Endodermal cell (in vitro differentiated cells): ENCODE measurements at regions not wholly inside any gene's neighbourhood (a gene's known extent, or its start where the extent isn't known, plus 50 kb on each side); places are given as distances from the start of the nearest gene placed in this dataset.

Experiments used
- DNase-seq: peaks from one replicate; pipeline ENCODE4 v3.0.0-alpha.2; 2017
- H3K27ac ChIP-seq: 2 replicates; pipeline ENCODE4 v1.5.1; 2013; ENCODE audit warnings: mild to moderate bottlenecking, low read depth, low read length, moderate library complexity
- H3K27me3 ChIP-seq: 2 replicates; pipeline ENCODE4 v1.6.1; 2013; ENCODE audit warnings: mild to moderate bottlenecking, low read length, moderate library complexity; ENCODE audit not compliant: insufficient read depth, control insufficient read depth, poor library complexity, severe bottlenecking
- H3K36me3 ChIP-seq: 2 replicates; pipeline ENCODE4 v1.7.0; 2013; ENCODE audit warnings: mild to moderate bottlenecking, low read length, moderate library complexity; ENCODE audit not compliant: control insufficient read depth, insufficient read depth
- H3K4me1 ChIP-seq: one replicate; pipeline ENCODE4 v1.7.0; 2013; ENCODE audit warnings: low read length; ENCODE audit not compliant: control insufficient read depth, insufficient read depth
- H3K4me3 ChIP-seq: 2 replicates; pipeline ENCODE4 v1.5.1; 2013; ENCODE audit warnings: mild to moderate bottlenecking, low read length, moderate library complexity
- H3K9ac ChIP-seq: 2 replicates; pipeline ENCODE4 v1.6.1; 2013; ENCODE audit warnings: mild to moderate bottlenecking, low read length, moderate library complexity; ENCODE audit not compliant: poor library complexity, severe bottlenecking; ENCODE audit errors: extremely low read depth
- H3K9me3 ChIP-seq: 2 replicates; pipeline ENCODE4 v1.6.1; 2013; ENCODE audit warnings: mild to moderate bottlenecking, low read length, moderate library complexity; ENCODE audit not compliant: control insufficient read depth
- H3K27ac Mint-ChIP-seq: 2 replicates; pipeline ENCODE4 v1.8.0; 2020; ENCODE audit warnings: mixed read lengths
- H3K27me3 Mint-ChIP-seq: 2 replicates; pipeline ENCODE4 v1.8.0; 2021; ENCODE audit warnings: mild to moderate bottlenecking, mixed read lengths; ENCODE audit not compliant: insufficient read depth
- H3K36me3 Mint-ChIP-seq: 2 replicates; pipeline ENCODE4 v1.8.0; 2020; ENCODE audit warnings: low read depth, mixed read lengths
- H3K4me1 Mint-ChIP-seq: 2 replicates; pipeline ENCODE4 v1.8.0; 2020; ENCODE audit warnings: mixed read lengths
- H3K4me3 Mint-ChIP-seq: 2 replicates; pipeline ENCODE4 v1.8.0; 2020; ENCODE audit warnings: mild to moderate bottlenecking, moderate library complexity, mixed read lengths
- H3K9me3 Mint-ChIP-seq: 2 replicates; pipeline ENCODE4 v1.8.0; 2020; ENCODE audit warnings: mild to moderate bottlenecking, mixed read lengths
- CTCF ChIP-seq: fragments of 200-600 bp; sonication (generic); conservative IDR thresholded peaks from 2 replicates; pipeline ENCODE4 v1.5.0; 2021; ENCODE audit warnings: antibody characterized with exemption, mild to moderate bottlenecking
- WGBS, 2 experiments: methylation state at CpG; one replicate each; pipeline versions ENCODE4 v1.1.5 to v1.1.7; 2013; ENCODE audit warnings: missing lambda C conversion rate in 2 of 2, mixed read lengths in 1 of 2; ENCODE audit not compliant: insufficient coverage in 1 of 2, insufficient read length in 1 of 2; 5-methylcytosine and 5-hydroxymethylcytosine counted together

GRCh38 chr7:110541962-110542361 is 549.0 kb upstream of the LRRN3 start:
- no peak overlapping the region for H3K27ac Mint-ChIP-seq
- H3K4me1 Mint-ChIP-seq = no peaks in the 10 kb centered on the region
- Histone ChIP-seq H3K27me3 (no peaks in the 10 kb centered on the region), H3K36me3 (no peaks in the 10 kb centered on the region), H3K27ac (no peak overlapping the region), H3K9me3 (no peaks in the 10 kb centered on the region), H3K4me3 (no peak overlapping the region), H3K9ac (no peak overlapping the region), H3K4me1 (no peaks in the 10 kb centered on the region)
- no peak for DNase-seq
- WGBS, 2 experiments = no CpG with 5 or more reads among the region's 2 CpGs
- no peaks in the 10 kb centered on the region for H3K9me3 Mint-ChIP-seq
- no peaks in the 10 kb centered on the region for H3K36me3 Mint-ChIP-seq
- H3K4me3 Mint-ChIP-seq = no peak overlapping the region
- no peak for TF ChIP-seq CTCF
- no peaks in the 10 kb centered on the region for H3K27me3 Mint-ChIP-seq

GRCh38 chr7:110544194-110544593 is 546.7 kb upstream of the LRRN3 start:
- Histone ChIP-seq H3K4me3 (no peak overlapping the region), H3K4me1 (no peaks in the 10 kb centered on the region), H3K27ac (no peak overlapping the region), H3K36me3 (no peaks in the 10 kb centered on the region), H3K9me3 (no peaks in the 10 kb centered on the region), H3K9ac (no peak overlapping the region), H3K27me3 (no peaks in the 10 kb centered on the region)
- TF ChIP-seq CTCF = no peak
- 95% methylated on average over 1 of the region's 1 CpG; no CpG with 5 or more reads in 1 of the 2 experiments for WGBS, 2 experiments
- no peaks in the 10 kb centered on the region for H3K4me1 Mint-ChIP-seq
- no peaks in the 10 kb centered on the region for H3K36me3 Mint-ChIP-seq
- DNase-seq = no peak
- no peak overlapping the region for H3K4me3 Mint-ChIP-seq
- no peak overlapping the region for H3K27ac Mint-ChIP-seq
- H3K27me3 Mint-ChIP-seq = no peaks in the 10 kb centered on the region
- H3K9me3 Mint-ChIP-seq = no peaks in the 10 kb centered on the region

DNA sequence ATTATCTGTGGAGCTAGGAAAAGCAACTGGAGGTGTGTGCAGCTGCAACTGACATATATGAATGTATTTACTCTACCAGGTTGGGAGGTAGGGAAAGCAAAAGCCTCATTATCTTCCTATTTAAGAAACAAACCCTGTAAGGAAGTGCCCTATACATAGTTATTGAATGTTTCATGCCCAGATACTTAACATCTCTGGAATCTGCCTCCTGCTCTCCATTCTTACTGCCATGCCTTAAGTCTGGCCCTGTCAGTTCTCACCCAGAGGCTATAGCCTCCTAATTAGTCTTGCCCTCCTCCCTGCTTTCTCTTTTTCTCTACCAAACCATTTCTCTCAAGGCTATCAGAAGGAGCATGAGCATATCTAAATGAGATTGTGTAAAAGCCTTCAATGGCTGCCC is 542.6 kb upstream of the LRRN3 start:
- no peak overlapping the region for H3K4me3 ChIP-seq

More for the DNA sequence above, 542.6 kb upstream of the LRRN3 start:
- Histone ChIP-seq H3K9ac (no peak overlapping the region), H3K27ac (no peak overlapping the region), H3K36me3 (no peaks in the 10 kb centered on the region), H3K27me3 (no peaks in the 10 kb centered on the region), H3K4me1 (no peaks in the 10 kb centered on the region), H3K9me3 (peaks cover 18% of the 10 kb centered on the region)
- DNase-seq = no peak
- H3K9me3 Mint-ChIP-seq = peaks cover 20% of the 10 kb centered on the region
- no peak overlapping the region for H3K4me3 Mint-ChIP-seq
- no peak for TF ChIP-seq CTCF
- H3K4me1 Mint-ChIP-seq = no peaks in the 10 kb centered on the region
- no peaks in the 10 kb centered on the region for H3K36me3 Mint-ChIP-seq
- no peak overlapping the region for H3K27ac Mint-ChIP-seq
- no peaks in the 10 kb centered on the region for H3K27me3 Mint-ChIP-seq
